K562 (cell line): ENCODE measurements at regions not wholly inside any gene's neighbourhood (a gene's known extent, or its start where the extent isn't known, plus 50 kb on each side); places are given as distances from the start of the nearest gene placed in this dataset.

Source experiments
- CUX1 ChIP-seq: fragments of 200-800 bp; sonication (Bioruptor generic); IDR thresholded peaks from 2 replicates; pipeline ENCODE4 v1.6.1; 2016; ENCODE audit warnings: missing genetic modification characterization, missing compliant biosample characterization
- EP300 ChIP-seq: IDR thresholded peaks from 2 replicates; pipeline ENCODE4 v1.6.1; 2012; ENCODE audit warnings: low read length, improper control_type of control experiment
- NR4A1 ChIP-seq, 2 experiments: fragments of 250-450 bp in 1 of 2; fragments of 450-650 bp in 1 of 2; sonication (Bioruptor Pico) in 1 of 2; IDR thresholded peaks; 2 replicates each; pipeline versions ENCODE4 v1.4.0 to v1.6.1; 2016 to 2020; ENCODE audit warnings: mild to moderate bottlenecking in 2 of 2, missing compliant biosample characterization in 1 of 2, missing genetic modification characterization in 1 of 2, moderate library complexity in 1 of 2
- SREBF2 ChIP-seq: sonication (generic); formaldehyde crosslinking; IDR thresholded peaks from 2 replicates; pipeline ENCODE4 v1.4.0; 2020; ENCODE audit warnings: mild to moderate bottlenecking, missing genetic modification reagents
- ZNF668 ChIP-seq: fragments of 250-450 bp; sonication (Bioruptor Pico); IDR thresholded peaks from 2 replicates; pipeline ENCODE4 v1.8.0; 2022; ENCODE audit warnings: mild to moderate bottlenecking, inconsistent platforms
- TF ChIP-seq, protein P1 (sequence below): fragments of 250-450 bp; sonication (Bioruptor Pico); IDR thresholded peaks from 2 replicates; pipeline ENCODE4 v1.9.0; 2021; ENCODE audit warnings: mild to moderate bottlenecking, inconsistent platforms

- TF ChIP-seq CUX1 (no peak), NR4A1 (CRISPR knock-in tag; IDR thresholded peaks at IDR 0.05) (no peak), NR4A1 (tag; IDR thresholded peaks at IDR 0.05) (no peak), EP300 (no peak), SREBF2 (CRISPR knock-in tag) (no peak), ZNF668 (CRISPR knock-in tag) (no peak)
- TF ChIP-seq, protein P1, sequence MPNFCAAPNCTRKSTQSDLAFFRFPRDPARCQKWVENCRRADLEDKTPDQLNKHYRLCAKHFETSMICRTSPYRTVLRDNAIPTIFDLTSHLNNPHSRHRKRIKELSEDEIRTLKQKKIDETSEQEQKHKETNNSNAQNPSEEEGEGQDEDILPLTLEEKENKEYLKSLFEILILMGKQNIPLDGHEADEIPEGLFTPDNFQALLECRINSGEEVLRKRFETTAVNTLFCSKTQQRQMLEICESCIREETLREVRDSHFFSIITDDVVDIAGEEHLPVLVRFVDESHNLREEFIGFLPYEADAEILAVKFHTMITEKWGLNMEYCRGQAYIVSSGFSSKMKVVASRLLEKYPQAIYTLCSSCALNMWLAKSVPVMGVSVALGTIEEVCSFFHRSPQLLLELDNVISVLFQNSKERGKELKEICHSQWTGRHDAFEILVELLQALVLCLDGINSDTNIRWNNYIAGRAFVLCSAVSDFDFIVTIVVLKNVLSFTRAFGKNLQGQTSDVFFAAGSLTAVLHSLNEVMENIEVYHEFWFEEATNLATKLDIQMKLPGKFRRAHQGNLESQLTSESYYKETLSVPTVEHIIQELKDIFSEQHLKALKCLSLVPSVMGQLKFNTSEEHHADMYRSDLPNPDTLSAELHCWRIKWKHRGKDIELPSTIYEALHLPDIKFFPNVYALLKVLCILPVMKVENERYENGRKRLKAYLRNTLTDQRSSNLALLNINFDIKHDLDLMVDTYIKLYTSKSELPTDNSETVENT (CRISPR knock-in tag): no peak
These were observed 358.3 kb downstream of the HLX start (continued) for GRCh38 chr1:221237587-221237986.
